Kidney epithelial cell (primary cell): ENCODE measurements at regions not wholly inside any gene's neighbourhood (a gene's known extent, or its start where the extent isn't known, plus 50 kb on each side); places are given as distances from the start of the nearest gene placed in this dataset.

Source experiments
- DNase-seq: peaks from one replicate; pipeline ENCODE4 v3.0.0-alpha.2; 2010; ENCODE audit warnings: low read depth
- H3K27me3 ChIP-seq: 2 replicates; pipeline ENCODE4 v1.6.0; 2011; ENCODE audit warnings: low read length; ENCODE audit not compliant: control insufficient read depth, insufficient read depth
- H3K36me3 ChIP-seq: 2 replicates; pipeline ENCODE4 v1.5.1; 2011; ENCODE audit warnings: low read length; ENCODE audit not compliant: control insufficient read depth, insufficient read depth
- H3K4me3 ChIP-seq: 2 replicates; pipeline ENCODE4 v1.5.1; 2011; ENCODE audit warnings: low read depth, mild to moderate bottlenecking, control low read depth, low read length
- CTCF ChIP-seq: IDR thresholded peaks from 2 replicates; pipeline ENCODE4 v1.5.1; 2011; ENCODE audit warnings: mild to moderate bottlenecking, moderate library complexity, low read length, control low read depth, inconsistent platforms; ENCODE audit not compliant: insufficient read depth, poor library complexity, severe bottlenecking

DNA sequence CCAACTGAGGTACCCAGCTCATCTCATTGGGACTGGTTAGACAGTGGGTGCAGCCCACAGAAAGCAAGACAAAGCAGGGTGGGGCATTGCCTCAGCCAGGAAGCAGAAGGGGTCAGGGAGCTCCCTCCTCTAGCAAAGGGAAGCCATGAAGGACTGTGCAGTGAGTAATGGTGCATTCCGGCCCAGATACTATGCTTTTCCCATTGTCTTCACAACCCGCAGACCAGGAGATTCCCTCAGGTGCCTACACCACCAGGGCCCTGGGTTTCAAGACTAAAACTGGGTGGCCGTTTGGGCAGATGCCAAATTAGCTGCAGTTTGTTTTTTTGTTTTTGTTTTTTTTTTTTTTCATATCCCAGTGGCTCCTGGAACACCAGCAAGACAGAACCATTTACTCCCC, 235.3 kb downstream of the TACR3 start:
- Histone ChIP-seq H3K36me3 (no peaks in the 10 kb centered on the region), H3K27me3 (no peaks in the 10 kb centered on the region), H3K4me3 (no peak overlapping the region)
- DNase-seq = no peak
- TF ChIP-seq CTCF = no peak

DNA sequence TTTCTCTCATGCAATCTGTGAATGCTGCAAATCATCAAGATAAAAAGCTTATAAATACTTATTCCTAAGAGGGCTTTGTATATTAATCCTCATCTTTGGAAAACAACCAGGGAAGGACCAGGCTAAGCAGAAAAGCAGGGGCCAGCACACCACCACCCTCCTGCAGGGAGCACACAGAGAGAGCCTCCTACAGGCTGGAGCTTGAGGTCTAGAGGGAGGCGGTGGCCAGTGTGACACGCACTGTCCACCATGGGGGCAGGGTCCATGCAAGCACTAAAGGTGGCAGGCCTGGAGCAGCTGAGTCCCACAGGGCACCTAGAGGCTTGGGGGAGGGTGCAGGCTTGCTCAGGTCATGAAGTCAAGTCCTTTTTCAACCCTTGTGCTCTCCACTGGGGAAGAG, 236.9 kb downstream of the TACR3 start:
- no peaks in the 10 kb centered on the region for H3K27me3 ChIP-seq
- TF ChIP-seq CTCF = no peak
- no peak for DNase-seq
- no peak overlapping the region for H3K4me3 ChIP-seq
- no peaks in the 10 kb centered on the region for H3K36me3 ChIP-seq

- Histone ChIP-seq H3K4me3 (no peak overlapping the region), H3K27me3 (no peaks in the 10 kb centered on the region), H3K36me3 (no peaks in the 10 kb centered on the region)
- TF ChIP-seq CTCF = no peak
- DNase-seq = no peak
These were observed 237.3 kb downstream of the TACR3 start for GRCh38 chr4:103482471-103482870.

- Histone ChIP-seq H3K4me3 (no peak overlapping the region), H3K27me3 (no peaks in the 10 kb centered on the region), H3K36me3 (no peaks in the 10 kb centered on the region)
- no peak for TF ChIP-seq CTCF
- no peak for DNase-seq
These were observed 241.1 kb downstream of the TACR3 start for GRCh38 chr4:103478734-103479133.

- Histone ChIP-seq H3K27me3 (no peaks in the 10 kb centered on the region), H3K4me3 (no peak overlapping the region), H3K36me3 (no peaks in the 10 kb centered on the region)
- no peak for TF ChIP-seq CTCF
- DNase-seq = no peak
These were observed 241.6 kb downstream of the TACR3 start for GRCh38 chr4:103478210-103478609.

GRCh38 chr4:103457566-103457965, 259.4 kb upstream of the CENPE start:
- Histone ChIP-seq H3K27me3 (no peaks in the 10 kb centered on the region), H3K4me3 (no peak overlapping the region), H3K36me3 (no peaks in the 10 kb centered on the region)
- DNase-seq = no peak
- no peak for TF ChIP-seq CTCF
